HepG2 (cell line): ENCODE measurements at regions not wholly inside any gene's neighbourhood (a gene's known extent, or its start where the extent isn't known, plus 50 kb on each side); places are given as distances from the start of the nearest gene placed in this dataset.

ENCODE experiments used
- ARNT ChIP-seq: fragments of 450-650 bp; IDR thresholded peaks from 2 replicates; pipeline ENCODE4 v1.6.1; 2017
- ATAD3A ChIP-seq: sonication (generic); formaldehyde crosslinking; IDR thresholded peaks from 2 replicates; pipeline ENCODE4 v1.4.0; 2020; ENCODE audit warnings: missing genetic modification reagents
- BORCS8-MEF2B ChIP-seq: sonication (generic); formaldehyde crosslinking; IDR thresholded peaks from 2 replicates; pipeline ENCODE4 v1.8.0; 2022; ENCODE audit warnings: mild to moderate bottlenecking, missing genetic modification reagents
- CAMTA2 ChIP-seq: sonication (generic); formaldehyde crosslinking; IDR thresholded peaks from 2 replicates; pipeline ENCODE4 v1.4.0; 2020; ENCODE audit warnings: mild to moderate bottlenecking, missing genetic modification reagents, borderline replicate concordance
- CENPT ChIP-seq: sonication (generic); formaldehyde crosslinking; IDR thresholded peaks from 2 replicates; pipeline ENCODE4 v1.8.0; 2022; ENCODE audit warnings: low read depth, mild to moderate bottlenecking, moderate library complexity, missing genetic modification reagents
- ELF3 ChIP-seq: IDR thresholded peaks from 2 replicates; pipeline ENCODE4 v1.6.1; 2016; ENCODE audit warnings: missing genetic modification reagents, missing compliant biosample characterization
- ETV5 ChIP-seq: IDR thresholded peaks from 2 replicates; pipeline ENCODE4 v1.6.1; 2018; ENCODE audit warnings: missing biosample characterization, missing genetic modification reagents, inconsistent platforms, borderline replicate concordance
- HMG20A ChIP-seq: IDR thresholded peaks from 2 replicates; pipeline ENCODE4 v1.6.1; 2016; ENCODE audit warnings: borderline replicate concordance
- HNF4A ChIP-seq: sonication (generic); formaldehyde crosslinking; IDR thresholded peaks from 2 replicates; pipeline ENCODE4 v1.4.0; 2020; ENCODE audit warnings: missing genetic modification reagents
- MAFK ChIP-seq, 2 experiments: IDR thresholded peaks in 1 of 2; conservative IDR thresholded peaks in 1 of 2; 2 replicates each; pipeline ENCODE4 v1.6.1; 2011; ENCODE audit warnings: improper control_type of control experiment in 2 of 2, low read length in 2 of 2
- PCBP2 ChIP-seq: fragments of 200-400 bp; formaldehyde crosslinking; optimal IDR thresholded peaks from 2 replicates; pipeline ENCODE3; 2018; ENCODE audit warnings: low read length, low read depth; ENCODE audit not compliant: poor library complexity, severe bottlenecking
- SKI ChIP-seq: fragments of 450-650 bp; IDR thresholded peaks from one replicate; pipeline ENCODE4 v1.6.1; 2018; ENCODE audit warnings: mild to moderate bottlenecking; ENCODE audit not compliant: partially characterized antibody
- TEAD2 ChIP-seq: sonication (generic); formaldehyde crosslinking; IDR thresholded peaks from 2 replicates; pipeline ENCODE4 v1.9.0; 2021; ENCODE audit warnings: missing genetic modification reagents
- ZBTB3 ChIP-seq: sonication (generic); formaldehyde crosslinking; IDR thresholded peaks from 2 replicates; pipeline ENCODE4 v1.4.0; 2020; ENCODE audit warnings: low read depth, mild to moderate bottlenecking, moderate library complexity, missing genetic modification reagents, borderline replicate concordance
- ZNF234 ChIP-seq: sonication (generic); formaldehyde crosslinking; conservative IDR thresholded peaks from 2 replicates; pipeline ENCODE4 v1.5.1; 2020; ENCODE audit warnings: mild to moderate bottlenecking, missing genetic modification reagents
- ZNF512 ChIP-seq: sonication (generic); formaldehyde crosslinking; IDR thresholded peaks from 2 replicates; pipeline ENCODE4 v1.4.0; 2020; ENCODE audit warnings: mild to moderate bottlenecking, missing genetic modification reagents
- ZNF597 ChIP-seq: sonication (generic); formaldehyde crosslinking; IDR thresholded peaks from 2 replicates; pipeline ENCODE4 v1.5.0; 2020; ENCODE audit warnings: missing genetic modification reagents
- ZNF713 ChIP-seq: sonication (generic); formaldehyde crosslinking; IDR thresholded peaks from 2 replicates; pipeline ENCODE4 v1.4.0; 2020; ENCODE audit warnings: mild to moderate bottlenecking, missing genetic modification reagents
- ZNF749 ChIP-seq: sonication (generic); formaldehyde crosslinking; IDR thresholded peaks from 2 replicates; pipeline ENCODE4 v1.8.0; 2022; ENCODE audit warnings: mild to moderate bottlenecking, missing genetic modification reagents, moderate library complexity, borderline replicate concordance
- ZNF775 ChIP-seq: sonication (generic); formaldehyde crosslinking; IDR thresholded peaks from 2 replicates; pipeline ENCODE4 v1.4.0; 2020; ENCODE audit warnings: missing genetic modification reagents, mild to moderate bottlenecking, moderate library complexity, borderline replicate concordance
- TF ChIP-seq, protein P1 (sequence below): fragments of 450-650 bp; IDR thresholded peaks from 2 replicates; pipeline ENCODE4 v1.6.1; 2017; ENCODE audit warnings: mild to moderate bottlenecking
- TF ChIP-seq, protein P2 (sequence below): sonication (generic); formaldehyde crosslinking; IDR thresholded peaks from 2 replicates; pipeline ENCODE4 v1.4.0; 2020; ENCODE audit warnings: missing genetic modification reagents, mild to moderate bottlenecking, borderline replicate concordance

GRCh38 chr2:67057901-67058703, 339.0 kb upstream of the ETAA1 start (continued):
- no peak for TF ChIP-seq ARNT
- no peak for TF ChIP-seq CENPT (CRISPR knock-in tag)
- TF ChIP-seq ETV5 (CRISPR knock-in tag) = peak; percentile 80; the same call in 1 of the 2 replicates
- TF ChIP-seq ATAD3A (CRISPR knock-in tag) = no peak
- no peak for TF ChIP-seq ZNF597 (CRISPR knock-in tag)
- TF ChIP-seq SKI = no peak
- no peak for TF ChIP-seq ZNF512 (CRISPR knock-in tag)
- peak; percentile 83 for TF ChIP-seq HNF4A
- no peak for TF ChIP-seq ZNF234 (CRISPR knock-in tag)
- TF ChIP-seq, protein P1, sequence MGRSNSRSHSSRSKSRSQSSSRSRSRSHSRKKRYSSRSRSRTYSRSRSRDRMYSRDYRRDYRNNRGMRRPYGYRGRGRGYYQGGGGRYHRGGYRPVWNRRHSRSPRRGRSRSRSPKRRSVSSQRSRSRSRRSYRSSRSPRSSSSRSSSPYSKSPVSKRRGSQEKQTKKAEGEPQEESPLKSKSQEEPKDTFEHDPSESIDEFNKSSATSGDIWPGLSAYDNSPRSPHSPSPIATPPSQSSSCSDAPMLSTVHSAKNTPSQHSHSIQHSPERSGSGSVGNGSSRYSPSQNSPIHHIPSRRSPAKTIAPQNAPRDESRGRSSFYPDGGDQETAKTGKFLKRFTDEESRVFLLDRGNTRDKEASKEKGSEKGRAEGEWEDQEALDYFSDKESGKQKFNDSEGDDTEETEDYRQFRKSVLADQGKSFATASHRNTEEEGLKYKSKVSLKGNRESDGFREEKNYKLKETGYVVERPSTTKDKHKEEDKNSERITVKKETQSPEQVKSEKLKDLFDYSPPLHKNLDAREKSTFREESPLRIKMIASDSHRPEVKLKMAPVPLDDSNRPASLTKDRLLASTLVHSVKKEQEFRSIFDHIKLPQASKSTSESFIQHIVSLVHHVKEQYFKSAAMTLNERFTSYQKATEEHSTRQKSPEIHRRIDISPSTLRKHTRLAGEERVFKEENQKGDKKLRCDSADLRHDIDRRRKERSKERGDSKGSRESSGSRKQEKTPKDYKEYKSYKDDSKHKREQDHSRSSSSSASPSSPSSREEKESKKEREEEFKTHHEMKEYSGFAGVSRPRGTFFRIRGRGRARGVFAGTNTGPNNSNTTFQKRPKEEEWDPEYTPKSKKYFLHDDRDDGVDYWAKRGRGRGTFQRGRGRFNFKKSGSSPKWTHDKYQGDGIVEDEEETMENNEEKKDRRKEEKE = no peak
- no peak for TF ChIP-seq CAMTA2 (CRISPR knock-in tag)
- TF ChIP-seq ELF3 (CRISPR knock-in tag) = peak; percentile 41; the same call in 1 of the 2 replicates
- TF ChIP-seq HMG20A (CRISPR knock-in tag) = peak; percentile 98
- TF ChIP-seq ZNF775 (CRISPR knock-in tag) = no peak
- TF ChIP-seq ZBTB3 (CRISPR knock-in tag) = no peak
- no peak for TF ChIP-seq MAFK (conservative IDR thresholded peaks at IDR 0.05 in 1 of 2, IDR thresholded peaks at IDR 0.05 in 1 of 2; ENCODE audit: low read length in 2 of 2)
- no peak for TF ChIP-seq BORCS8-MEF2B (CRISPR knock-in tag)
- TF ChIP-seq ZNF713 = no peak
- no peak for TF ChIP-seq PCBP2
- TF ChIP-seq ZNF749 (CRISPR knock-in tag) = no peak
- TF ChIP-seq, protein P2, sequence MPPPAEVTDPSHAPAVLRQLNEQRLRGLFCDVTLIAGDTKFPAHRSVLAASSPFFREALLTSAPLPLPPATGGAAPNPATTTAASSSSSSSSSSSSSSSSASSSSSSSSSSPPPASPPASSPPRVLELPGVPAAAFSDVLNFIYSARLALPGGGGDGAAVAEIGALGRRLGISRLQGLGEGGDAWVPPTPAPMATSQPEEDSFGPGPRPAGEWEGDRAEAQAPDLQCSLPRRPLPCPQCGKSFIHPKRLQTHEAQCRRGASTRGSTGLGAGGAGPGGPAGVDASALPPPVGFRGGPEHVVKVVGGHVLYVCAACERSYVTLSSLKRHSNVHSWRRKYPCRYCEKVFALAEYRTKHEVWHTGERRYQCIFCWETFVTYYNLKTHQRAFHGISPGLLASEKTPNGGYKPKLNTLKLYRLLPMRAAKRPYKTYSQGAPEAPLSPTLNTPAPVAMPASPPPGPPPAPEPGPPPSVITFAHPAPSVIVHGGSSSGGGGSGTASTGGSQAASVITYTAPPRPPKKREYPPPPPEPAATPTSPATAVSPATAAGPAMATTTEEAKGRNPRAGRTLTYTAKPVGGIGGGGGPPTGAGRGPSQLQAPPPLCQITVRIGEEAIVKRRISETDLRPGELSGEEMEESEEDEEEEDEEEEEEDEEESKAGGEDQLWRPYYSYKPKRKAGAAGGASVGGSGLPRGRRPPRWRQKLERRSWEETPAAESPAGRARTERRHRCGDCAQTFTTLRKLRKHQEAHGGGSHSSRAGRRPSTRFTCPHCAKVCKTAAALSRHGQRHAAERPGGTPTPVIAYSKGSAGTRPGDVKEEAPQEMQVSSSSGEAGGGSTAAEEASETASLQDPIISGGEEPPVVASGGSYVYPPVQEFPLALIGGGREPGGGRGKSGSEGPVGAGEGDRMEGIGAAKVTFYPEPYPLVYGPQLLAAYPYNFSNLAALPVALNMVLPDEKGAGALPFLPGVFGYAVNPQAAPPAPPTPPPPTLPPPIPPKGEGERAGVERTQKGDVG (CRISPR knock-in tag) = no peak
- TF ChIP-seq TEAD2 = no peak
